Testis (tissue), 2 donors: ENCODE measurements at regions not wholly inside any gene's neighbourhood (a gene's known extent, or its start where the extent isn't known, plus 50 kb on each side); places are given as distances from the start of the nearest gene placed in this dataset.

ENCODE experiments used
- POLR2A ChIP-seq: fragments of 450-650 bp; IDR thresholded peaks from one replicate; pipeline ENCODE4 v1.6.1; 2017; ENCODE audit warnings: antibody characterized with exemption, mild to moderate bottlenecking, moderate library complexity
- TF ChIP-seq, protein P1 (sequence below), 3 experiments: fragments of 450-650 bp in 2 of 3; fragments of 200-600 bp in 1 of 3; sonication (generic) in 1 of 3; IDR thresholded peaks; one replicate each; pipeline ENCODE4 v1.5.1; 2016 to 2019; ENCODE audit warnings: antibody characterized with exemption in 3 of 3, mild to moderate bottlenecking in 2 of 3, moderate library complexity in 1 of 3

- TF ChIP-seq, protein P1, sequence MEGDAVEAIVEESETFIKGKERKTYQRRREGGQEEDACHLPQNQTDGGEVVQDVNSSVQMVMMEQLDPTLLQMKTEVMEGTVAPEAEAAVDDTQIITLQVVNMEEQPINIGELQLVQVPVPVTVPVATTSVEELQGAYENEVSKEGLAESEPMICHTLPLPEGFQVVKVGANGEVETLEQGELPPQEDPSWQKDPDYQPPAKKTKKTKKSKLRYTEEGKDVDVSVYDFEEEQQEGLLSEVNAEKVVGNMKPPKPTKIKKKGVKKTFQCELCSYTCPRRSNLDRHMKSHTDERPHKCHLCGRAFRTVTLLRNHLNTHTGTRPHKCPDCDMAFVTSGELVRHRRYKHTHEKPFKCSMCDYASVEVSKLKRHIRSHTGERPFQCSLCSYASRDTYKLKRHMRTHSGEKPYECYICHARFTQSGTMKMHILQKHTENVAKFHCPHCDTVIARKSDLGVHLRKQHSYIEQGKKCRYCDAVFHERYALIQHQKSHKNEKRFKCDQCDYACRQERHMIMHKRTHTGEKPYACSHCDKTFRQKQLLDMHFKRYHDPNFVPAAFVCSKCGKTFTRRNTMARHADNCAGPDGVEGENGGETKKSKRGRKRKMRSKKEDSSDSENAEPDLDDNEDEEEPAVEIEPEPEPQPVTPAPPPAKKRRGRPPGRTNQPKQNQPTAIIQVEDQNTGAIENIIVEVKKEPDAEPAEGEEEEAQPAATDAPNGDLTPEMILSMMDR (IDR thresholded peaks at IDR 0.05) = no peak
- no peak for TF ChIP-seq POLR2A
These were observed 52.5 kb upstream of the PRDM11 start for GRCh38 chr11:45093761-45094455.
